HuH-7.5 (cell line): ENCODE measurements at regions not wholly inside any gene's neighbourhood (a gene's known extent, or its start where the extent isn't known, plus 50 kb on each side); places are given as distances from the start of the nearest gene placed in this dataset.
"Not testable (repeated sequence)": the region's sequence is repeated elsewhere in the genome, so short reads cannot be mapped to it uniquely, and the experiment has no call there.

ENCODE experiments used
- DNase-seq: peaks from one replicate; pipeline ENCODE4 v3.0.0; 2011; ENCODE audit warnings: low spot score

- no peak for DNase-seq
Observed at GRCh38 chr5:13045897-13046551, 898.5 kb downstream of the DNAH5 start.

GRCh38 chr5:13034061-13034460 lies 910.4 kb downstream of the DNAH5 start:
- DNase-seq, result no peak

GRCh38 chr5:13029211-13029610 lies 915.3 kb downstream of the DNAH5 start:
- DNase-seq, result no peak

- no peak for DNase-seq
Observed at GRCh38 chr5:13027874-13028273, 916.6 kb downstream of the DNAH5 start.

- no peak for DNase-seq
Observed at GRCh38 chr5:13019729-13020128, 924.8 kb downstream of the DNAH5 start.

GRCh38 chr5:13003457-13003856 lies 941.0 kb downstream of the DNAH5 start:
- DNase-seq, result no peak

- no peak for DNase-seq
Observed at GRCh38 chr5:12999667-13000066, 944.8 kb downstream of the DNAH5 start.

GRCh38 chr5:12985142-12985541 lies 959.3 kb downstream of the DNAH5 start:
- no peak for DNase-seq

GRCh38 chr5:12974856-12975255 lies 969.6 kb downstream of the DNAH5 start:
- DNase-seq, result no peak

GRCh38 chr5:12965804-12966203 lies 978.7 kb downstream of the DNAH5 start:
- DNase-seq, result no peak

- no peak for DNase-seq
Observed at GRCh38 chr5:12959713-12960112, 984.8 kb downstream of the DNAH5 start.

GRCh38 chr5:12952409-12952808 lies 992.1 kb downstream of the DNAH5 start:
- DNase-seq, result no peak

GRCh38 chr5:12951846-12952245 lies 992.6 kb downstream of the DNAH5 start:
- DNase-seq, result no peak

GRCh38 chr5:12947379-12947778 lies 997.1 kb downstream of the DNAH5 start:
- no peak for DNase-seq

GRCh38 chr5:12945477-12945876 lies 999.0 kb downstream of the DNAH5 start:
- DNase-seq, result not testable (repeated sequence)

- DNase-seq, result no peak
Observed at GRCh38 chr5:12936221-12936620, 1008.3 kb downstream of the DNAH5 start.

- no peak for DNase-seq
Observed at GRCh38 chr5:12934722-12935121, 1009.8 kb downstream of the DNAH5 start.

- no peak for DNase-seq
Observed at GRCh38 chr5:12920527-12920926, 1016.3 kb upstream of the CTNND2 start.

- DNase-seq, result no peak
Observed at GRCh38 chr5:12911156-12911555, 1006.9 kb upstream of the CTNND2 start.

GRCh38 chr5:12910641-12911040 lies 1006.4 kb upstream of the CTNND2 start:
- no peak for DNase-seq

GRCh38 chr5:12902611-12903010 lies 998.4 kb upstream of the CTNND2 start:
- DNase-seq, result no peak

GRCh38 chr5:12901696-12902095 lies 997.5 kb upstream of the CTNND2 start:
- DNase-seq, result no peak

- DNase-seq, result no peak
Observed at GRCh38 chr5:12896086-12896485, 991.8 kb upstream of the CTNND2 start.

GRCh38 chr5:12885018-12885417 lies 980.8 kb upstream of the CTNND2 start:
- DNase-seq, result no peak

GRCh38 chr5:12883395-12883794 lies 979.1 kb upstream of the CTNND2 start:
- no peak for DNase-seq
